ENCODE measurements at regions not wholly inside any gene's neighbourhood (a gene's known extent, or its start where the extent isn't known, plus 50 kb on each side); places are given as distances from the start of the nearest gene placed in this dataset.

DNA sequence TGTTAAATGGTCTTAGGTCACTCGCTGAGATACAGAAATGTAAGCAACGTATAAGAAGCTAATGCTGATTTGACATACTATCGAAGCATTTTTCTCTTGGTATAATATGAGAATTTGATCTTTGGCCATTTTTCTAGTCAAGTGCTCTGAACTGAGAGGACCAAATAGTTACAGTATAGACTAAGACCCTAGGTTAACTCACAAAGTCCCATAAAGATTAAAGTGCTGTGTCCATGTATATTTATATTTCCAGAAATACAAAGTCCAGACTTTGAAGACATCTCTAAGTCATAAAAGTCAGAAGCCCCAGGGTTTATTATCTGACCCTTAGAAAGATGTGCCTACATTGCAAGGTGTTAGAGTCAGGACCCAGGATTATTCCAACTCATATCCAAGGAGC, 752.4 kb upstream of the COX7C start:
- 91% methylated on average over 3 of the region's 3 CpGs for WGBS
- Histone ChIP-seq H3K4me3 (ENCODE audit: low read length) (no peak overlapping the region), H3K27ac (ENCODE audit: low read length) (no peak overlapping the region), H3K27me3 (ENCODE audit: control insufficient read depth, insufficient read depth) (no peaks in the 10 kb centered on the region), H3K9me3 (ENCODE audit: control insufficient read depth, low read length) (no peaks in the 10 kb centered on the region), H3K4me1 (ENCODE audit: control insufficient read depth, insufficient read depth, low read length) (no peaks in the 10 kb centered on the region)
- DNase-seq (no peak), ATAC-seq (no peak)
- intact Hi-C loops (cut with DNase I) = no loop called here

DNA sequence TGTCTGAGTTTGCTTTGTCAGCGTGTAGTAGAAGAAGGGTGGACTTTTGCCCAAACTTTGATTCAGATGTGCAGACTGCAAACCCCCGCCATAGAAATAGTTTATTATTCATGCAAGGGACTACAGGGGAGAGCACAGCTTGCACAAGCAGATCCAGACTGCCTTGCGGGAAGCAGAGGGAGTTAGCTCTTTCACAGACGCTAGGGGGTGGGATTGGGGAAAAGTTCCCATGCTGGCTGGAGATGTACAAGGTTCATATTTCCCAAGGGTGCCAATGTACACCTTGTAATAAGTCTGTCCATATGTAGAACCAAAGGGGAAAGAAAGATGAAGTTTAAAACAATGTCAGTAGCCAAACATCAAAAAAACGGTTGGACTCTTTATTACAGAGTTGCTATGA, 749.7 kb upstream of the COX7C start:
- intact Hi-C loops (cut with DNase I) = no loop called here

DNA sequence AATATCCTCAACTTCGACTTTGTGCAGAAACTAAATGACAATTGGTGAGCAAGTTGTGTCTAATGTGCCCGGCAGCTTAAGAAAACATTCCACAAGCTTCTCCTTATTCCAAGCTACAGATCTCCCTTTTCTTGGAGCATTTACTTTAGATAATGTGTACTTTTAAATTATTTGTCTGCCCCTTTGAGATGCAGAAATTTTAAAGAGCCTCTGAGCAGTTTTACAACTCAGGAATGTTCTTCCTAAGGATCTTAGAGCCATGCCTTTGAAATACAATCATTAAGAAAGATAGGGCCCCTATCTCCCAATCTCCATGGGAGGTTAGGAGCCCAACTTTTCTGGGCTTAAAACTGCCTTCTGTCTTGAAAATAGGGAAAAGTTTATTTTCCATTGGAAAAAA, 723.7 kb upstream of the COX7C start:
- ATAC-seq (no peak), DNase-seq (no peak)
- intact Hi-C loops (cut with DNase I) = no loop called here
- no peak overlapping the region for H3K4me3 ChIP-seq (ENCODE audit: low read length)
- H3K9me3 ChIP-seq (ENCODE audit: control insufficient read depth, low read length) = no peaks in the 10 kb centered on the region
- no peak overlapping the region for H3K27ac ChIP-seq (ENCODE audit: low read length)
- H3K27me3 ChIP-seq (ENCODE audit: control insufficient read depth, insufficient read depth) = no peaks in the 10 kb centered on the region
- H3K4me1 ChIP-seq (ENCODE audit: control insufficient read depth, insufficient read depth, low read length) = no peaks in the 10 kb centered on the region
- 50% methylated on average over 2 of the region's 2 CpGs for WGBS

More for the DNA sequence above, 749.7 kb upstream of the COX7C start:
- 81% methylated on average over 5 of the region's 5 CpGs for WGBS
- Histone ChIP-seq H3K27ac (ENCODE audit: low read length) (no peak overlapping the region), H3K9me3 (ENCODE audit: control insufficient read depth, low read length) (no peaks in the 10 kb centered on the region), H3K4me3 (ENCODE audit: low read length) (no peak overlapping the region), H3K27me3 (ENCODE audit: control insufficient read depth, insufficient read depth) (no peaks in the 10 kb centered on the region), H3K4me1 (ENCODE audit: control insufficient read depth, insufficient read depth, low read length) (no peaks in the 10 kb centered on the region)
- DNase-seq (no peak), ATAC-seq (no peak)

DNA sequence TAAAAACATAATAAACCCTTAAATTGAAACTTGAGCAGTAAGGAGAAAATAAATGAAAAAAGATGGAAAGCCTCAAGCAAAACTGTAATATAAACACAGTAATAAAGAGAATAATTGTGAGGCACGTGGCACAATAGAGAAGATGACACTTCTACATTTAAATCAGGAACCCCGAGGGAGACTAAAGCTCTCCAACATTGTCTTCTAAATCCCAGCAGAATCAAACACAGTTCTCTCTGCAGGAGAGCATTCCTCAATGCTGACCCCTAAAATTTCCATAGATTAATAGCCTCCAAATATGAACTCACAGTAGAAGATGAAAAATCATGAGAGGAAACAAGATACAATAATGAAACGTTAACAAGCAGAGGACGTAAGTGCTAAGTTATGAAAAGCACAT, 721.2 kb upstream of the COX7C start:
- Histone ChIP-seq H3K27ac (ENCODE audit: low read length) (no peak overlapping the region), H3K4me1 (ENCODE audit: control insufficient read depth, insufficient read depth, low read length) (no peaks in the 10 kb centered on the region), H3K27me3 (ENCODE audit: control insufficient read depth, insufficient read depth) (no peaks in the 10 kb centered on the region), H3K9me3 (ENCODE audit: control insufficient read depth, low read length) (no peaks in the 10 kb centered on the region), H3K4me3 (ENCODE audit: low read length) (no peak overlapping the region)
- DNase-seq (no peak), ATAC-seq (no peak)
- WGBS = 33% methylated on average over 4 of the region's 4 CpGs
- intact Hi-C loops (cut with DNase I) = no loop called here

DNA sequence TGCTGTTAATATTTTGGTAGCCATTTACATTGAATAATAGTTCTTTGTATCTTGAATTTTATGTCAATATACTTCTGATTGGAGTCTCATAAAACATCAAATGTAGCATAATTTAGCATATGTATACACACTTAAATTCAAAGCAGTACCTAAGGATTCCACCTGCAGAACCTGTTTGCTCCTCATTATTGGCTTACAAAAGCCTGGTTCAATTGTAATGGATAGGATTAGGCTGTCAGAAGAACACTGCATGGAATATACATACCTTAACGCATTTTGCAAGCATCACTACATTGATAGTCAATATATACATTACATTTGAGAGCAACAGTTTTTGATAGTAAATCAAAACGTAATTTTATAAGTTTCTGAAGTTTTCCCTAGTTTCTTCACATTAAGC, 711.3 kb upstream of the COX7C start:
- intact Hi-C loops (cut with DNase I) = no loop called here
- Histone ChIP-seq H3K4me1 (ENCODE audit: control insufficient read depth, insufficient read depth, low read length) (no peaks in the 10 kb centered on the region), H3K27ac (ENCODE audit: low read length) (no peak overlapping the region), H3K27me3 (ENCODE audit: control insufficient read depth, insufficient read depth) (no peaks in the 10 kb centered on the region), H3K9me3 (ENCODE audit: control insufficient read depth, low read length) (no peaks in the 10 kb centered on the region), H3K4me3 (ENCODE audit: low read length) (no peak overlapping the region)
- DNase-seq = no peak
- 38% methylated on average over 2 of the region's 2 CpGs for WGBS
- ATAC-seq = no peak

DNA sequence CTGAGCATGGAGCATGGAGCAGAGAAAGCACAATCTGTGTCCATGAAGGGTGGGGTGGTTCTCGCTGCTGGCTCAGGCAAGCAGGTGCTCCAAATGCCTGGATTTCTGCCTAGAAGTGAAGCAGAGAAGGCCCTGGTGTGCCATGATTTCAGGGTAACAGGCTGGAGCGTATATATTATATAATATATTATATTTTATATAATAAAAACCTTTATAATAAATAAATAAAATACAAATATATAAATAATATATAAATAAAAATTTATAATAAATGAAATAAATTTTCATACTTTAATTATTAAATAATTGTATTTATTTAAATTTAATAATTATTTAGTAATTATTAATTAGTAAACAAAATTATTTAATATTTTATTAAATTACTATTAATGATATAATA, 707.4 kb upstream of the COX7C start:
- intact Hi-C loops (cut with DNase I) = no loop called here
- no peak overlapping the region for H3K4me3 ChIP-seq (ENCODE audit: low read length)
- 89% methylated on average over 2 of the region's 2 CpGs for WGBS
- DNase-seq (no peak), ATAC-seq (no peak)
- H3K27ac ChIP-seq (ENCODE audit: low read length) = no peak overlapping the region
- H3K4me1 ChIP-seq (ENCODE audit: control insufficient read depth, insufficient read depth, low read length) = no peaks in the 10 kb centered on the region
- no peaks in the 10 kb centered on the region for H3K9me3 ChIP-seq (ENCODE audit: control insufficient read depth, low read length)
- no peaks in the 10 kb centered on the region for H3K27me3 ChIP-seq (ENCODE audit: control insufficient read depth, insufficient read depth)

DNA sequence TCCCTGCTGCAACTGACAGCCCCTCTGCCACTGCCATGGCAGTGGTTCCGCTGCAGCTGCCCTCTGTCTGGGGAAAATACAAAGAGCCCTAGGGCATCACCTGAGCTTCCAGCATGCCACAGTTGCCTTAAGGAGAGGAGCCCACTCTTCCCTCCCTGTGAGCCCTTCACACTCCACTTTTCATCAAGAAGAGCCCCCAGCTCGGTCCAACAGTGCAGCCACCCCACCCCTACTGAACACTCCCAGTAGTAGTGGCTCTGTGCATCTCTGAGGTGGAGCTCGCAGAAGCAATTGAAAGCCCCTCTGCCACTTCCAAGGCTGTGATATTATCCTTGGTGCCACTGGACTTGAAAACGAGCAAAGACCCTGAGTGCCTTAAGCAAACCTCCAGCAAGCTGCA, 696.8 kb upstream of the COX7C start:
- DNase-seq (no peak), ATAC-seq (no peak)
- Histone ChIP-seq H3K9me3 (ENCODE audit: control insufficient read depth, low read length) (no peaks in the 10 kb centered on the region), H3K27me3 (ENCODE audit: control insufficient read depth, insufficient read depth) (no peaks in the 10 kb centered on the region), H3K4me1 (ENCODE audit: control insufficient read depth, insufficient read depth, low read length) (no peaks in the 10 kb centered on the region), H3K27ac (ENCODE audit: low read length) (no peak overlapping the region), H3K4me3 (ENCODE audit: low read length) (no peak overlapping the region)
- intact Hi-C loops (cut with DNase I) = no loop called here
- WGBS = 77% methylated on average over 4 of the region's 4 CpGs

DNA sequence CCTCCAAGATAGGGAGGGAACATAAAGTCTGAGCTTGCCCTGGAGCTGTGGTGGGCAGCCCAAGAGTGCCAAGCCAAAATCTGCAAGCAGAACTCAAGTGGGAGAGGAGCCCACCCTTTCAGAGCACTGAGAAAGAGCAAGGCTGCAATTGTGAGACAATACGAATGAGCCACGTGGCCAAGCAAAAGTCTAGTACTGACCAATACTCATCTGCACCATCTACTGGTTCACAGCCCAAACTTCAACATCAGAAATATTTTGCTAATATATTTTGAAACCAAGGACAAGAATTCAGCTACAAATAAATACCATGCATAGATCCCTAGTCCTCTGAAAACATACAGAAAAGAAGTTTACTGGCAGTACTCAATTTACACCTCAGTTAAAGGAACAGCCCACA, 696.2 kb upstream of the COX7C start:
- 39% methylated on average over 2 of the region's 2 CpGs for WGBS

DNA sequence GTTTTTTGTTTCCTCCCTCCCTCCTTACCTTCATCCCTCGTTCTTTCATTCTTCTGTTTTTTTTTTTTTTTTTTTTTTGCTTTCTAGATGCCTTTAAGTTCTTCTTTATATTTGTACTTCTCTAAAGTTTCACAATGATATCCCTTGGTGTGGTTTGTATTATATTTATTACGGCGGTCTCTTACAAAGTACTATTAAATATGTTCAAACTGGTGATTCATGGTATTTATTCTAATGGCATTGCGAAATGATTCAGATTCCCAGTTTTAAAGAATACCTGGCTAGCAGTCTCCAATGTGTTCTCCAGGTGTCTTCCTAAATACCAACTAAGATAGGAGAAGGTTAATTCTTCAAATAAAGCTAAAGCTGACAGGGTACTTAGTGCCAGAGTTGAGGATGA, 690.1 kb upstream of the COX7C start:
- intact Hi-C loops (cut with DNase I) = no loop called here
- no peak for DNase-seq
- Histone ChIP-seq H3K9me3 (ENCODE audit: control insufficient read depth, low read length) (no peaks in the 10 kb centered on the region), H3K27me3 (ENCODE audit: control insufficient read depth, insufficient read depth) (no peaks in the 10 kb centered on the region), H3K4me3 (ENCODE audit: low read length) (no peak overlapping the region), H3K27ac (ENCODE audit: low read length) (no peak overlapping the region), H3K4me1 (ENCODE audit: control insufficient read depth, insufficient read depth, low read length) (no peaks in the 10 kb centered on the region)
- ATAC-seq = no peak
- 87% methylated on average over 4 of the region's 4 CpGs for WGBS

More for the DNA sequence above, 696.2 kb upstream of the COX7C start:
- no peaks in the 10 kb centered on the region for H3K27me3 ChIP-seq (ENCODE audit: control insufficient read depth, insufficient read depth)
- H3K4me1 ChIP-seq (ENCODE audit: control insufficient read depth, insufficient read depth, low read length) = no peaks in the 10 kb centered on the region
- DNase-seq = no peak
- intact Hi-C loops (cut with DNase I) = no loop called here
- H3K27ac ChIP-seq (ENCODE audit: low read length) = no peak overlapping the region
- H3K4me3 ChIP-seq (ENCODE audit: low read length) = no peak overlapping the region
- ATAC-seq = no peak
- no peaks in the 10 kb centered on the region for H3K9me3 ChIP-seq (ENCODE audit: control insufficient read depth, low read length)

DNA sequence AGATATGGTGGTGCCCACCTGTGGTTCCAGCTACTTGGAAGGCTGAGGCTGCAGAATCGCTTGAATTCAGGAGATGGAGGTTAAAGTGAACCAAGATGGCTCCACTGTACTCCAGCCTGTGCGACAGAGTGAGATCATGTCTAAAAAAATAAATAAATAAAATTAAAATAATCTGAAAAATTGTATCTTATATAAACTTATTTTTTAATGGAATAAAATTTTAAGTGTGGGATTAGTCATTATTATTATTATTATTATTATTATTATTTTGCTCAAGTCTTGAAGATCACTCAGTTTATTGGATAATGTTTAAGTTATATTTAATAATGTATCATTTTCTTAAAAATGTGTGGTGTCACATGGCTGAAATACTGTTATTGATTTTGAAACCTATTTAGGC, 688.0 kb upstream of the COX7C start:
- no peak overlapping the region for H3K4me3 ChIP-seq (ENCODE audit: low read length)
- no peak for ATAC-seq
- WGBS = 90% methylated on average over 2 of the region's 2 CpGs
- no peak for DNase-seq
- no peaks in the 10 kb centered on the region for H3K9me3 ChIP-seq (ENCODE audit: control insufficient read depth, low read length)
- H3K27me3 ChIP-seq (ENCODE audit: control insufficient read depth, insufficient read depth) = no peaks in the 10 kb centered on the region
- H3K27ac ChIP-seq (ENCODE audit: low read length) = no peak overlapping the region
- intact Hi-C loops (cut with DNase I) = no loop called here
- H3K4me1 ChIP-seq (ENCODE audit: control insufficient read depth, insufficient read depth, low read length) = no peaks in the 10 kb centered on the region

DNA sequence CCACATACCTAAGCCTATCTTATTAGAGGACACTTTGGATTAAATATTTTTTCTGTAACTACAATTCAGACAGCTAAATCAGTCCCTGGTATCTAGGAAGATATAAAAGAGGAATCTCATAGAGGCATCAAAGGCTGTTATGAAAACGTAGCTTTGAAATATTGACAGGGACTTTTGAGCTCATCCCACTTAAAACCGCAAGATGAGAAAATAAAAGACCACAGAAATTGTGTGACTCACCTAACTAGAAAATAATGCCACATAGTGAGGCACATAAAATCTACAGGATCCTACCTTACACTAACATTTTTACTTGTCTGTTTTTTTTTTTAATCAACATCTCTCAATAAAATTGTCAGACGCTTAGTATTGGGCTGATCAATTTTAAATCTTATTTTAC, 686.5 kb upstream of the COX7C start:
- no peak for ATAC-seq
- WGBS = 52% methylated on average over 3 of the region's 3 CpGs
- no peak for DNase-seq

DNA sequence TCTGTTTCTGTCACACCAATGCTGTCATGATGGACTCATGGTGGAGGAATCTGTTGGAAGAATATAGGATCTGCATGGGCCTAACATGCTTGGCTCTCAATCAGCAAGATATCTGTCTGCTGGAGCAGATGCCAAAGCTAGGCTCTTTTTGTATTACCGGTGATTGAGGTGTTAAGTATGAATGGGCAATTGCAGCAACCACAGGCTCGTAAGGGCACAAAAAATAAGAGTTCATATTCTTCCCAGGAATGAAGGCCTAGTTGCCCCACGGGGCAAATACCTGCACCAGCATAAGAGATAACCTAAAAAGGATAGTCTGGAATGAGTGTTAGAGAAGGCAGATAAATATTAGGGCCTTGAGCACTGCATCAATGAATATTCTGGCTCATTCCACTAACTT, 679.5 kb upstream of the COX7C start:
- intact Hi-C loops (cut with DNase I) = no loop called here
- H3K27me3 ChIP-seq (ENCODE audit: control insufficient read depth, insufficient read depth) = no peaks in the 10 kb centered on the region
- no peak for ATAC-seq
- no peaks in the 10 kb centered on the region for H3K4me1 ChIP-seq (ENCODE audit: control insufficient read depth, insufficient read depth, low read length)
- WGBS = 41% methylated on average over 3 of the region's 3 CpGs
- no peak for DNase-seq
- H3K9me3 ChIP-seq (ENCODE audit: control insufficient read depth, low read length) = no peaks in the 10 kb centered on the region
- H3K4me3 ChIP-seq (ENCODE audit: low read length) = no peak overlapping the region
- no peak overlapping the region for H3K27ac ChIP-seq (ENCODE audit: low read length)

More for the DNA sequence above, 686.5 kb upstream of the COX7C start:
- Histone ChIP-seq H3K4me3 (ENCODE audit: low read length) (no peak overlapping the region), H3K27me3 (ENCODE audit: control insufficient read depth, insufficient read depth) (no peaks in the 10 kb centered on the region), H3K9me3 (ENCODE audit: control insufficient read depth, low read length) (no peaks in the 10 kb centered on the region), H3K4me1 (ENCODE audit: control insufficient read depth, insufficient read depth, low read length) (no peaks in the 10 kb centered on the region), H3K27ac (ENCODE audit: low read length) (no peak overlapping the region)
- intact Hi-C loops (cut with DNase I) = no loop called here
